WERI-Rb-1 (cell line): ENCODE measurements at regions not wholly inside any gene's neighbourhood (a gene's known extent, or its start where the extent isn't known, plus 50 kb on each side); places are given as distances from the start of the nearest gene placed in this dataset.

ENCODE experiments used
- DNase-seq: peaks from one replicate; pipeline ENCODE4 v3.0.0-alpha.2; 2020
- H3K27ac ChIP-seq: fragments of 250-450 bp; sonication (Bioruptor Pico); 2 replicates; pipeline ENCODE4 v1.5.1; 2020; ENCODE audit warnings: mild to moderate bottlenecking, moderate library complexity
- H3K27me3 ChIP-seq: fragments of 250-450 bp; sonication (Bioruptor Pico); 2 replicates; pipeline ENCODE4 v1.5.1; 2021; ENCODE audit warnings: mild to moderate bottlenecking, low read depth, moderate library complexity; ENCODE audit not compliant: insufficient read depth, severe bottlenecking
- H3K36me3 ChIP-seq: fragments of 250-450 bp; sonication (Bioruptor Pico); 2 replicates; pipeline ENCODE4 v1.5.1; 2020; ENCODE audit warnings: mild to moderate bottlenecking, moderate library complexity
- H3K4me3 ChIP-seq: 2 replicates; pipeline ENCODE4 v1.5.1; 2011; ENCODE audit warnings: low read depth, mild to moderate bottlenecking, control low read depth, low read length
- H3K9me3 ChIP-seq: fragments of 250-450 bp; sonication (Bioruptor Pico); 2 replicates; pipeline ENCODE4 v1.5.1; 2021; ENCODE audit warnings: mild to moderate bottlenecking, moderate library complexity; ENCODE audit not compliant: severe bottlenecking
- CTCF ChIP-seq: IDR thresholded peaks from 2 replicates; pipeline ENCODE4 v1.5.1; 2011; ENCODE audit warnings: low read depth, mild to moderate bottlenecking, control low read depth, inconsistent platforms, low read length

GRCh38 chrX:79645749-79646148 is 278.6 kb upstream of the ITM2A start:
- no peak for DNase-seq
- Histone ChIP-seq H3K27me3 (no peaks in the 10 kb centered on the region), H3K9me3 (no peaks in the 10 kb centered on the region), H3K36me3 (no peaks in the 10 kb centered on the region), H3K27ac (no peak overlapping the region), H3K4me3 (no peak overlapping the region)
- no peak for TF ChIP-seq CTCF

GRCh38 chrX:79631526-79631925 is 264.4 kb upstream of the ITM2A start:
- no peak for DNase-seq
- TF ChIP-seq CTCF, result no peak
- no peaks in the 10 kb centered on the region for H3K27me3 ChIP-seq
- H3K4me3 ChIP-seq, result no peak overlapping the region
- no peaks in the 10 kb centered on the region for H3K36me3 ChIP-seq
- H3K27ac ChIP-seq, result no peak overlapping the region
- H3K9me3 ChIP-seq, result no peaks in the 10 kb centered on the region

GRCh38 chrX:79630033-79631009 is 263.2 kb upstream of the ITM2A start:
- Histone ChIP-seq H3K27me3 (no peaks in the 10 kb centered on the region), H3K36me3 (no peaks in the 10 kb centered on the region), H3K4me3 (no peak overlapping the region), H3K9me3 (no peaks in the 10 kb centered on the region), H3K27ac (no peak overlapping the region)
- no peak for DNase-seq
- TF ChIP-seq CTCF, result no peak

- Histone ChIP-seq H3K9me3 (no peaks in the 10 kb centered on the region), H3K27ac (no peak overlapping the region), H3K36me3 (no peaks in the 10 kb centered on the region), H3K4me3 (no peak overlapping the region), H3K27me3 (peaks cover 6% of the 10 kb centered on the region)
- DNase-seq, result no peak
- no peak for TF ChIP-seq CTCF
Observed at GRCh38 chrX:79623098-79623762, 256.1 kb upstream of the ITM2A start.

GRCh38 chrX:79618280-79618679 is 251.1 kb upstream of the ITM2A start:
- Histone ChIP-seq H3K9me3 (no peaks in the 10 kb centered on the region), H3K36me3 (no peaks in the 10 kb centered on the region), H3K4me3 (no peak overlapping the region), H3K27ac (no peak overlapping the region), H3K27me3 (peaks cover 11% of the 10 kb centered on the region)
- no peak for TF ChIP-seq CTCF
- no peak for DNase-seq
